HuH-7.5 (cell line): ENCODE measurements at regions not wholly inside any gene's neighbourhood (a gene's known extent, or its start where the extent isn't known, plus 50 kb on each side); places are given as distances from the start of the nearest gene placed in this dataset.
A peak's percentile ranks its signal among the peaks of the same experiment; 100 is the strongest.

ENCODE experiments used
- DNase-seq: peaks from one replicate; pipeline ENCODE4 v3.0.0; 2011; ENCODE audit warnings: low spot score

GRCh38 chr14:22477569-22478194 is 111.3 kb downstream of the DAD1 start:
- no peak for DNase-seq

GRCh38 chr14:22476887-22477286 is 112.1 kb downstream of the DAD1 start:
- no peak for DNase-seq

GRCh38 chr14:22476005-22476751 is 112.8 kb downstream of the DAD1 start:
- no peak for DNase-seq

- no peak for DNase-seq
Observed at GRCh38 chr14:22475381-22475780, 113.6 kb downstream of the DAD1 start.

- DNase-seq, result no peak
Observed at GRCh38 chr14:22474730-22475351, 114.2 kb downstream of the DAD1 start.

GRCh38 chr14:22472935-22473854 is 115.8 kb downstream of the DAD1 start:
- DNase-seq, result no peak

GRCh38 chr14:22472466-22472865 is 116.6 kb downstream of the DAD1 start:
- DNase-seq, result no peak

- DNase-seq, result peak; percentile 35
Observed at GRCh38 chr14:22471545-22472121, 117.4 kb downstream of the DAD1 start.

- no peak for DNase-seq
Observed at GRCh38 chr14:22469538-22470303, 119.3 kb downstream of the DAD1 start.

- DNase-seq, result no peak
Observed at GRCh38 chr14:22468830-22469229, 120.2 kb downstream of the DAD1 start.

GRCh38 chr14:22466491-22466890 is 122.5 kb downstream of the DAD1 start:
- DNase-seq, result no peak

- no peak for DNase-seq
Observed at GRCh38 chr14:22465201-22465840, 123.7 kb downstream of the DAD1 start.

GRCh38 chr14:22464422-22465142 is 124.4 kb downstream of the DAD1 start:
- no peak for DNase-seq

- DNase-seq, result no peak
Observed at GRCh38 chr14:22463763-22464173, 125.3 kb downstream of the DAD1 start.

- no peak for DNase-seq
Observed at GRCh38 chr14:22462923-22463322, 126.1 kb downstream of the DAD1 start.

- no peak for DNase-seq
Observed at GRCh38 chr14:22460461-22461195, 128.4 kb downstream of the DAD1 start.

- DNase-seq, result no peak
Observed at GRCh38 chr14:22458737-22459136, 130.3 kb downstream of the DAD1 start.

- no peak for DNase-seq
Observed at GRCh38 chr14:22456998-22457594, 131.9 kb downstream of the DAD1 start.

- no peak for DNase-seq
Observed at GRCh38 chr14:22456421-22456820, 132.6 kb downstream of the DAD1 start.
